ENCODE measurements at regions not wholly inside any gene's neighbourhood (a gene's known extent, or its start where the extent isn't known, plus 50 kb on each side); places are given as distances from the start of the nearest gene placed in this dataset.

GRCh38 chr12:66945189-66945817 lies 266.4 kb upstream of the GRIP1 start:
- Mint-ChIP-seq H3K4me1 (ENCODE audit: low read depth, unreplicated experiment) (peaks cover 3% of the 10 kb centered on the region), H3K4me3 (ENCODE audit: unreplicated experiment) (no peak overlapping the region), H3K27ac (ENCODE audit: unreplicated experiment) (no peak overlapping the region)

GRCh38 chr12:66947119-66947518 lies 268.2 kb upstream of the GRIP1 start:
- H3K36me3 Mint-ChIP-seq (ENCODE audit: unreplicated experiment), result no peaks in the 10 kb centered on the region

More at GRCh38 chr12:66945189-66945817, 266.4 kb upstream of the GRIP1 start:
- no peaks in the 10 kb centered on the region for H3K9me3 Mint-ChIP-seq (ENCODE audit: unreplicated experiment)
- H3K36me3 Mint-ChIP-seq (ENCODE audit: unreplicated experiment), result no peaks in the 10 kb centered on the region
- no peak for TF ChIP-seq CTCF (IDR thresholded peaks at IDR 0.05; ENCODE audit: partially characterized antibody, unreplicated experiment)
- H3K27me3 Mint-ChIP-seq (ENCODE audit: unreplicated experiment), result no peaks in the 10 kb centered on the region
- no peak for DNase-seq

GRCh38 chr12:66952668-66953067 lies 273.8 kb upstream of the GRIP1 start:
- TF ChIP-seq CTCF (IDR thresholded peaks at IDR 0.05; ENCODE audit: partially characterized antibody, unreplicated experiment), result no peak
- Mint-ChIP-seq H3K4me3 (ENCODE audit: unreplicated experiment) (no peak overlapping the region), H3K4me1 (ENCODE audit: low read depth, unreplicated experiment) (peaks cover 10% of the 10 kb centered on the region), H3K27me3 (ENCODE audit: unreplicated experiment) (no peaks in the 10 kb centered on the region), H3K36me3 (ENCODE audit: unreplicated experiment) (no peaks in the 10 kb centered on the region), H3K27ac (ENCODE audit: unreplicated experiment) (no peak overlapping the region), H3K9me3 (ENCODE audit: unreplicated experiment) (no peaks in the 10 kb centered on the region)
- no peak for DNase-seq

More at GRCh38 chr12:66947119-66947518, 268.2 kb upstream of the GRIP1 start:
- TF ChIP-seq CTCF (IDR thresholded peaks at IDR 0.05; ENCODE audit: partially characterized antibody, unreplicated experiment), result no peak
- H3K27me3 Mint-ChIP-seq (ENCODE audit: unreplicated experiment), result no peaks in the 10 kb centered on the region
- DNase-seq, result no peak
- peaks cover 13% of the 10 kb centered on the region for H3K4me1 Mint-ChIP-seq (ENCODE audit: low read depth, unreplicated experiment)
- no peak overlapping the region for H3K4me3 Mint-ChIP-seq (ENCODE audit: unreplicated experiment)
- H3K27ac Mint-ChIP-seq (ENCODE audit: unreplicated experiment), result no peak overlapping the region
- no peaks in the 10 kb centered on the region for H3K9me3 Mint-ChIP-seq (ENCODE audit: unreplicated experiment)

- no peaks in the 10 kb centered on the region for H3K27me3 Mint-ChIP-seq (ENCODE audit: unreplicated experiment)
- no peak overlapping the region for H3K27ac Mint-ChIP-seq (ENCODE audit: unreplicated experiment)
- peaks cover 8% of the 10 kb centered on the region for H3K4me1 Mint-ChIP-seq (ENCODE audit: low read depth, unreplicated experiment)
- H3K36me3 Mint-ChIP-seq (ENCODE audit: unreplicated experiment), result no peaks in the 10 kb centered on the region
- H3K9me3 Mint-ChIP-seq (ENCODE audit: unreplicated experiment), result no peaks in the 10 kb centered on the region
- no peak for DNase-seq
- TF ChIP-seq CTCF (IDR thresholded peaks at IDR 0.05; ENCODE audit: partially characterized antibody, unreplicated experiment), result no peak
- no peak overlapping the region for H3K4me3 Mint-ChIP-seq (ENCODE audit: unreplicated experiment)
Measured at GRCh38 chr12:66956300-66956699, 277.4 kb upstream of the GRIP1 start.

GRCh38 chr12:66959276-66959675 lies 280.4 kb upstream of the GRIP1 start:
- Mint-ChIP-seq H3K9me3 (ENCODE audit: unreplicated experiment) (no peaks in the 10 kb centered on the region), H3K4me3 (ENCODE audit: unreplicated experiment) (no peak overlapping the region), H3K27me3 (ENCODE audit: unreplicated experiment) (no peaks in the 10 kb centered on the region), H3K4me1 (ENCODE audit: low read depth, unreplicated experiment) (peaks cover 4% of the 10 kb centered on the region), H3K36me3 (ENCODE audit: unreplicated experiment) (no peaks in the 10 kb centered on the region), H3K27ac (ENCODE audit: unreplicated experiment) (no peak overlapping the region)
- TF ChIP-seq CTCF (IDR thresholded peaks at IDR 0.05; ENCODE audit: partially characterized antibody, unreplicated experiment), result no peak
- no peak for DNase-seq
